AG10803 (cell line): ENCODE measurements at regions not wholly inside any gene's neighbourhood (a gene's known extent, or its start where the extent isn't known, plus 50 kb on each side); places are given as distances from the start of the nearest gene placed in this dataset.

Experiments used
- DNase-seq: peaks from one replicate; pipeline ENCODE4 v3.0.0; 2010; ENCODE audit warnings: low read depth
- H3K4me3 ChIP-seq: 2 replicates; pipeline ENCODE4 v1.5.1; 2011; ENCODE audit warnings: mild to moderate bottlenecking, low read length, control low read depth
- CTCF ChIP-seq: conservative IDR thresholded peaks from 2 replicates; pipeline ENCODE4 v1.5.1; 2011; ENCODE audit warnings: mild to moderate bottlenecking, low read length, control low read depth, inconsistent platforms

GRCh38 chr5:67257077-67257476, 60.5 kb upstream of the CD180 start:
- DNase-seq: no peak
- TF ChIP-seq CTCF: no peak
- no peak overlapping the region for H3K4me3 ChIP-seq

GRCh38 chr5:67255881-67256280, 59.3 kb upstream of the CD180 start:
- peak; percentile 70 for DNase-seq
- H3K4me3 ChIP-seq: no peak overlapping the region
- no peak for TF ChIP-seq CTCF

- no peak for TF ChIP-seq CTCF
- no peak overlapping the region for H3K4me3 ChIP-seq
- no peak for DNase-seq
These were observed 57.3 kb upstream of the CD180 start for GRCh38 chr5:67253911-67254310.

GRCh38 chr5:67249590-67249895, 52.9 kb upstream of the CD180 start:
- no peak overlapping the region for H3K4me3 ChIP-seq

GRCh38 chr5:67248703-67249589, 52.3 kb upstream of the CD180 start:
- H3K4me3 ChIP-seq: no peak overlapping the region
- TF ChIP-seq CTCF: no peak
- DNase-seq: peak; percentile 23

More at GRCh38 chr5:67249590-67249895, 52.9 kb upstream of the CD180 start:
- no peak for DNase-seq
- TF ChIP-seq CTCF: no peak

- H3K4me3 ChIP-seq: no peak overlapping the region
- TF ChIP-seq CTCF: no peak
- no peak for DNase-seq
These were observed 50.1 kb upstream of the CD180 start for GRCh38 chr5:67246546-67247268.
